ENCODE measurements at regions not wholly inside any gene's neighbourhood (a gene's known extent, or its start where the extent isn't known, plus 50 kb on each side); places are given as distances from the start of the nearest gene placed in this dataset.

- no peak for DNase-seq (ENCODE audit: low spot score)
Measured at GRCh38 chr10:81026591-81026990, 488.9 kb downstream of the SH2D4B start.

GRCh38 chr10:81027223-81027622 lies 489.5 kb downstream of the SH2D4B start:
- no peak for DNase-seq (ENCODE audit: low spot score)

GRCh38 chr10:81027706-81028105 lies 490.0 kb downstream of the SH2D4B start:
- no peak for DNase-seq (ENCODE audit: low spot score)

- DNase-seq (ENCODE audit: low spot score): no peak
Measured at GRCh38 chr10:81031774-81032173, 494.1 kb downstream of the SH2D4B start.

GRCh38 chr10:81034383-81034782 lies 496.7 kb downstream of the SH2D4B start:
- DNase-seq (ENCODE audit: low spot score): no peak

GRCh38 chr10:81036257-81036656 lies 498.6 kb downstream of the SH2D4B start:
- no peak for DNase-seq (ENCODE audit: low spot score)

GRCh38 chr10:81040031-81040430 lies 502.3 kb downstream of the SH2D4B start:
- DNase-seq (ENCODE audit: low spot score): no peak

- DNase-seq (ENCODE audit: low spot score): no peak
Measured at GRCh38 chr10:81040940-81041339, 503.2 kb downstream of the SH2D4B start.

- DNase-seq (ENCODE audit: low spot score): no peak
Measured at GRCh38 chr10:81042647-81043046, 504.9 kb downstream of the SH2D4B start.

- DNase-seq (ENCODE audit: low spot score): no peak
Measured at GRCh38 chr10:81065474-81065873, 527.8 kb downstream of the SH2D4B start.

- no peak for DNase-seq (ENCODE audit: low spot score)
Measured at GRCh38 chr10:81068460-81068859, 530.8 kb downstream of the SH2D4B start.

GRCh38 chr10:81071087-81071796 lies 533.5 kb downstream of the SH2D4B start:
- DNase-seq (ENCODE audit: low spot score): no peak

GRCh38 chr10:81073155-81073554 lies 535.5 kb downstream of the SH2D4B start:
- no peak for DNase-seq (ENCODE audit: low spot score)

GRCh38 chr10:81081887-81082620 lies 544.4 kb downstream of the SH2D4B start:
- DNase-seq (ENCODE audit: low spot score): no peak

- no peak for DNase-seq (ENCODE audit: low spot score)
Measured at GRCh38 chr10:81082621-81083376, 545.1 kb downstream of the SH2D4B start.

- DNase-seq (ENCODE audit: low spot score): no peak
Measured at GRCh38 chr10:81093056-81093455, 555.4 kb downstream of the SH2D4B start.

GRCh38 chr10:81095238-81095637 lies 557.5 kb downstream of the SH2D4B start:
- no peak for DNase-seq (ENCODE audit: low spot score)

GRCh38 chr10:81096558-81096957 lies 558.9 kb downstream of the SH2D4B start:
- DNase-seq (ENCODE audit: low spot score): no peak

GRCh38 chr10:81101062-81101461 lies 563.4 kb downstream of the SH2D4B start:
- no peak for DNase-seq (ENCODE audit: low spot score)

GRCh38 chr10:81104494-81104893 lies 566.8 kb downstream of the SH2D4B start:
- no peak for DNase-seq (ENCODE audit: low spot score)

- DNase-seq (ENCODE audit: low spot score): no peak
Measured at GRCh38 chr10:81108516-81109199, 571.0 kb downstream of the SH2D4B start.

GRCh38 chr10:81109200-81109752 lies 571.6 kb downstream of the SH2D4B start:
- DNase-seq (ENCODE audit: low spot score): no peak

Data from cerebellar cortex (tissue), 1 donor.